IMR-90 (cell line): ENCODE measurements at regions not wholly inside any gene's neighbourhood (a gene's known extent, or its start where the extent isn't known, plus 50 kb on each side); places are given as distances from the start of the nearest gene placed in this dataset.

ENCODE experiments used
- BHLHE40 ChIP-seq: fragments of 150-350 bp; IDR thresholded peaks from 2 replicates; pipeline ENCODE4 v1.6.1; 2016; ENCODE audit warnings: mild to moderate bottlenecking, low read depth, low read length
- CEBPB ChIP-seq: IDR thresholded peaks from 2 replicates; pipeline ENCODE4 v1.6.1; 2012; ENCODE audit warnings: low read depth, low read length, improper control_type of control experiment
- CTCF ChIP-seq: conservative IDR thresholded peaks from 2 replicates; pipeline ENCODE4 v1.5.1; 2012; ENCODE audit warnings: mild to moderate bottlenecking, low read depth, low read length, improper control_type of control experiment
- ELK1 ChIP-seq: fragments of 150-350 bp; IDR thresholded peaks from 2 replicates; pipeline ENCODE4 v1.6.1; 2016; ENCODE audit warnings: low read depth, mild to moderate bottlenecking, low read length, moderate library complexity, borderline replicate concordance
- FOS ChIP-seq: fragments of 150-350 bp; IDR thresholded peaks from 2 replicates; pipeline ENCODE4 v1.6.1; 2016; ENCODE audit warnings: low read depth, low read length
- MAFK ChIP-seq: IDR thresholded peaks from 2 replicates; pipeline ENCODE4 v1.6.1; 2012; ENCODE audit warnings: low read depth, low read length, improper control_type of control experiment
- MXI1 ChIP-seq: IDR thresholded peaks from 2 replicates; pipeline ENCODE4 v1.6.1; 2012; ENCODE audit warnings: low read depth, mild to moderate bottlenecking, low read length, moderate library complexity, borderline replicate concordance
- NFE2L2 ChIP-seq: fragments of 150-350 bp; IDR thresholded peaks from 2 replicates; pipeline ENCODE4 v1.6.1; 2016; ENCODE audit warnings: low read depth, mild to moderate bottlenecking, low read length
- POLR2A ChIP-seq: IDR thresholded peaks from 2 replicates; pipeline ENCODE4 v1.6.1; 2012; ENCODE audit warnings: mild to moderate bottlenecking, low read depth, low read length
- RAD21 ChIP-seq: IDR thresholded peaks from 2 replicates; pipeline ENCODE4 v1.6.1; 2012; ENCODE audit warnings: low read length, improper control_type of control experiment
- RCOR1 ChIP-seq: IDR thresholded peaks from 2 replicates; pipeline ENCODE4 v1.6.1; 2012; ENCODE audit warnings: mild to moderate bottlenecking, low read length, improper control_type of control experiment; ENCODE audit not compliant: insufficient replicate concordance
- RFX5 ChIP-seq: IDR thresholded peaks from 2 replicates; pipeline ENCODE4 v1.8.0; 2012; ENCODE audit warnings: low read depth, mild to moderate bottlenecking, low read length, moderate library complexity
- SMC3 ChIP-seq: fragments of 150-350 bp; IDR thresholded peaks from 2 replicates; pipeline ENCODE4 v1.6.1; 2016; ENCODE audit warnings: low read depth, mild to moderate bottlenecking, antibody characterized with exemption, low read length, moderate library complexity
- USF2 ChIP-seq: fragments of 150-350 bp; IDR thresholded peaks from 2 replicates; pipeline ENCODE4 v1.6.1; 2017; ENCODE audit warnings: mild to moderate bottlenecking, antibody characterized with exemption, low read length, low read depth

DNA sequence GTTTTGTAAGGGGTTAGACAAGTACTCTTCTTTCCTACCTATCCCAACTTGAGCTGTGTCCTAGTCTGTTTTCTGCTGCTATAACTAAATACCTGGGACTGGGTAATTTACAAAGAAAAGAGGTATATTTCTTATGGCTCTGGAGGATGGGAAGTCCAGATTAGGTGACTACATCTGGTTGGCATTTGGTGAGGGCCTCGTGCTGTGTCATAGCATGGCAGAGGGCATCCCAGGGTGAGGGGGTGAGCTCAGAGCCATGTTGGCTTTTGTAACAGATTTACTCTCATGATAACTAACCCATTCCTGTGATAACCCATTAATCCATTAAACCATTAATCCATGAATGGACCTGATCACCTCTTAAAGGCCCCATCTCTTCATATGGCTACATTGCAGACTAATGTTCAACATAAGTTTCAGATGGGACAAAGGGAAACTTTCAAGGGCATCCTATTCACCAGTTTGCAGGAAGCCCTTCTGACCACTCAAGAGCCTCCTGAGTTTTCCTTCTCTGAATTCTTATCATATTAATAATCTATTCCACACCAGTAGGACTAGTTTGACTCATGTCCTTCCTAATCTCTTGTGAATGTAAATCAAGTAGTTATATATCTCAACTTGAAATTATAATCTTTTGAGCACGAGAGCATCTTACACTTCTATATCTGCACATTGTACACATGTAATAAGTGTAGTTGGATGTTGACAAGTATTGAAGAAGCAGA, 185.7 kb upstream of the ZPLD1 start:
- TF ChIP-seq CTCF (no peak), BHLHE40 (no peak), USF2 (no peak), POLR2A (no peak), MAFK (no peak), RFX5 (no peak), MXI1 (no peak), ELK1 (no peak), CEBPB (no peak), NFE2L2 (no peak), FOS (no peak), SMC3 (no peak), RAD21 (no peak), RCOR1 (no peak)
